GM18873 (cell line): ENCODE measurements at regions not wholly inside any gene's neighbourhood (a gene's known extent, or its start where the extent isn't known, plus 50 kb on each side); places are given as distances from the start of the nearest gene placed in this dataset.

ENCODE experiments used
- ATAC-seq: cut with Tn5 transposase; IDR thresholded peaks from one replicate; pipeline ENCODE4 v1.9.1; 2021; ENCODE audit warnings: mild to moderate bottlenecking, moderate library complexity, moderate number of reproducible peaks; ENCODE audit not compliant: unreplicated experiment, low FRiP score

GRCh38 chr5:124692950-124693349 is 53.5 kb downstream of the ZNF608 start:
- no peak for ATAC-seq

DNA sequence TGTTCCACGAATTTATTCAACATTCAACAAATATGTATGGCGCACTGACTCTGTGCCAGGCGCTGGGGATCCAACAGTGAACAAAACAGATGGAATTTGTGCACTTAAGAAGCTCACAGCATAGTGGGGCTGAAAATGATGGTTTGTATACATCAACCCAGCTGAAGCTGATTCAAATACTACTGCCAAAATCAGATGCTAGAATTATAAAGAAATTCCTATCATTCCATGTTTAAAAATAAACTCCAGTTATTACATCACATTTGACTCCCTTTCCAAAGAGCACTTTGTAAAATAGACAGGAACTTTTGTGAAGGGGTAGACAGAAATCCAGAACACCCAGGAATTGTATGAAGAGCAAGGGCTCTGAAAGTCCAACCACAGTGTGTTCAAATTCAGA is 54.1 kb downstream of the ZNF608 start:
- no peak for ATAC-seq

DNA sequence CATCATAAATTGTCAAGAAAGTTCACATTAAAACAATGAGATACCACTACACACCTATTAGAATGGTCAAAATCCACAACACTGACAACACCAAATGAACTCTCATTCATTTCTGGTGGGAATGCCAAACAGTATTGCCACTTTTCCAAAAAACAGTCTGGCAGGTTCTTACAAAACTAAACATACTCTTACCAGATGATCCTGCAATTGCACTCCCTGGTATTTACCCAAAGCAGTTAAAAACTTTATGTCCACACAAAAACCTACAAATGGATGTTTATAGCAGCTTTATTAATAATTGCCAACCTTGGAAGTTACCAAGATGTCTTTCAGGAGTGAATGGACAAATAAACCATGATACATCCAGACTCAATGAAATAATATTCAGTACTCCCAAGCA is 56.8 kb downstream of the ZNF608 start:
- no peak for ATAC-seq

- ATAC-seq = no peak
These were observed 60.0 kb downstream of the ZNF608 start for GRCh38 chr5:124686239-124687004.

DNA sequence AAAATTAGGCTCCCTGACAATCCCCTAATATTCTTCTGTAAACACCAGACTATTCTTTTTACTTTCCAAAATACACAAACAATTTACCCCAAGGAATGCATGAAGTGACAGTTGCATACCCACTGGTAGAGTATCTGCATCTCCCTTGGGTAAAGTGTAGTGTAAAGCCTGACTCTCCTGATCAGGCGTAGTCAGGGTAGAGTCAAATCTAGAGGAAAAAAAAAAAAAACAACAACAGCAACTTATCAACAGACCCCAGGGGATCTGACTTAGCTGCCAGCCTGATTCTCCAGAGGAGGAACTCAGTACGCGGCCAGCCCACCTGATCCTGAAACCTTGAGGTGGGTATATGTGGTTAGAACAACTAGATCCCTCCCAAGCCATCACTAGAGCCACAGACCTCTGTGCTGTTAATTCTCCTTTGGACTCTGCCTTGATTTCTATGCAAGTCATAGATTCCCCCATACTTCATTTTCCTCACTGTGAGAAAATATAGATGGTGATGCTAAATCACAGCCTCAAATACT is 61.0 kb downstream of the ZNF608 start:
- ATAC-seq = no peak

- no peak for ATAC-seq
These were observed 62.4 kb downstream of the ZNF608 start for GRCh38 chr5:124683917-124684555.

- no peak for ATAC-seq
These were observed 66.8 kb downstream of the ZNF608 start for GRCh38 chr5:124679578-124680199.

DNA sequence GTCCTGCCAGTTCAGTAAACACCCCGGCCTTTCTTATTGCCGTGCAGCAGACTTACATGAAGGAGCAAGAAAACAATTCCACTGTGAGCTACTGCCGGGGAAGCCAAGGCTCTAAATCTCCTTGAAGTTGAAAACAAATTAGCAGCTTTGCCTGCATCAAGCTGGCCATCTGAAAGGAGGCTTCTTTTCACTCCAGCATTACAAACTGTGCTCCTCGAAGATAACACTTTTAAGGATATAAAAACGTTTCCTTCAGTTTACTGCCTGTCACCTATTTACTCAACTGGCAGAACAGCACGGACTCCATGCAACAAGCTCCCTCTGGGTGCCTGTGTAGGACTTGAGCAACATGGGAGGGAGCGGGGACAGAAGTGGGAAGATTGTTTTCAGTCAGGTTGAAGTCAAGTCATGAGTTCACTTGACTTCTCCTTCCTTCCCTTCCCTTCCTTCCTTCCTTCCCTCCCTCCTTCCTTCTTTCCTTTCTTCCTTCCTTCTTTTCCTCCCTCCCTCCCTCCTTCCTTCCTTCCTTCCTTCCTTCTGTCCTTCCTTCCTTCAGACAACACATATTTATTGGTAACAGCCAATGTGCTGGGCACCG is 67.4 kb downstream of the ZNF608 start:
- ATAC-seq = no peak

GRCh38 chr5:124678468-124678867 is 68.0 kb downstream of the ZNF608 start:
- ATAC-seq = no peak

GRCh38 chr5:124677374-124678351 is 68.8 kb downstream of the ZNF608 start:
- ATAC-seq = no peak

DNA sequence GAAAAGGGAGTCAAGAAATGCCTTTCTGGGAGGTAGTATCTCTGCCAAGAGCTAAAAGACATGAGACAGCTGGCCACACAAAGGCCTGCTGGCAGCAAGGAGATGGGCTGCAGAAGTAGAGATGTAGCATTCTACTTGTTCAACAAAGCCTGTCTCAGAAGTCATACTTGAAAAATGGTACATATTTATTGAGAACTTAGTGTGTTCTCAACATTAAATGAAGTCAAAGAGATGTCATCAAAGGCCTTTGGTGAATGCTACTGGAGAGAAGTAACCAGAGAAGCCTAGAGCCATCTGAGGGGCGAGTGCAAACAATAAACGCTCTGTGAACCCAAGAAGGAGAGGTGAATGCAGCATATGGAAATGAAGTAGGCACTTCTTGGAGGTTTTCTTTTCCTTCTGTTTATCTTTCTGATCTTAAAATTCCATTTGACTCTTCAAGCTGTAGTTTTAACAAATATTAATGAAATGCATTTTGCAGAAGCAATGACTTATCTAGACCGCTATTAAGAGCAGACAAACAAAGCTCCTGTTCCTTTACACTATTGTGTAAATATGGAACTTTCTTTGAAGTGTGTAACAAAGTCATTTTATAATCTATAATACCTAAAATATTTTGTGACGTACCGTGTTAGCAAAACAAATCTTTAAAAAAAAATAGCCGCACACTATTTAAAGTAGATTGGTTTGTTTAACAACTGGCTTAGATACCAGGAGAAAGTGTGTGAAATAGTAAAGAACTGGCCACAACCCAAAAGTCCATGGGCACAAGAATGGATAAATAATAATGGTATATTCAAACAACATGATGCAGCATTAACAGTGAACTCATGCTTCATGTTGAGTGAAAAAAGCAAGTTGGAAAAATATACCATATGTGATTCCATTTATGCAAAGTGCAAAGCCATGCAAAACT is 70.2 kb downstream of the ZNF608 start:
- ATAC-seq = no peak

- no peak for ATAC-seq
These were observed 75.2 kb downstream of the ZNF608 start for GRCh38 chr5:124671193-124671592.

GRCh38 chr5:124670722-124671184 is 75.7 kb downstream of the ZNF608 start:
- no peak for ATAC-seq

- no peak for ATAC-seq
These were observed 76.3 kb downstream of the ZNF608 start for GRCh38 chr5:124669956-124670721.

DNA sequence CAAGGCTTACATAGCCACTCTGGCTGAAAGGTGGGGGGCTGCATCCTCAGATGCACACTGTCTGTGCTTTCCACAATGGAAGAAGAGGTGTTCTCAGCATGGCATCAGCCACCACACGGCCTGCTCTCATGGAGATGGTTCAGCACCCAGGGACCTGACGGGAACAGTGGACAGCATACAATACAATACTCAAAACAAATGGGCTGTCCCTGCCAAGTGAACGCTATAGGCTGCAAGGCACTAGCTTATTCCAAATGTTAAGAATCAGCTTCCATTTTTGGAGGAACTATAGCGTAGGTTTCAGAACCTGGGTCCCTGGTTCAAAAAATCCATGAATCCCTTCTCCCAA is 77.2 kb downstream of the ZNF608 start:
- ATAC-seq = no peak

- ATAC-seq = no peak
These were observed 77.8 kb downstream of the ZNF608 start for GRCh38 chr5:124668353-124669299.

- ATAC-seq = no peak
These were observed 80.8 kb downstream of the ZNF608 start for GRCh38 chr5:124665625-124666024.
